Activated CD4-positive, alpha-beta T cell treated with anti-CD3 and anti-CD28 coated beads, Interleukin-2, Interleukin-4, amounts not matched to agents 100 ng/mL and 50 ng/mL, durations not matched to agents 16 hours and 8 hours (primary cell): ENCODE measurements at regions not wholly inside any gene's neighbourhood (a gene's known extent, or its start where the extent isn't known, plus 50 kb on each side); places are given as distances from the start of the nearest gene placed in this dataset.
"Not testable (repeated sequence)": the region's sequence is repeated elsewhere in the genome, so short reads cannot be mapped to it uniquely, and the experiment has no call there.

Source experiments
- DNase-seq: peaks from one replicate; pipeline ENCODE4 v3.0.0-alpha.2; 2020; ENCODE audit warnings: low spot score

- no peak for DNase-seq
These were observed 55.4 kb upstream of the KLF14 start for GRCh38 chr7:130789436-130789835.

GRCh38 chr7:130791746-130792145 is 57.7 kb upstream of the KLF14 start:
- no peak for DNase-seq

GRCh38 chr7:130793855-130794618 is 60.0 kb upstream of the KLF14 start:
- no peak for DNase-seq

GRCh38 chr7:130794619-130794922 is 60.6 kb upstream of the KLF14 start:
- DNase-seq, result no peak

- DNase-seq, result not testable (repeated sequence)
These were observed 62.4 kb upstream of the KLF14 start for GRCh38 chr7:130796425-130796824.

- no peak for DNase-seq
These were observed 69.1 kb upstream of the KLF14 start for GRCh38 chr7:130803127-130803526.

- no peak for DNase-seq
These were observed 70.2 kb upstream of the KLF14 start for GRCh38 chr7:130804220-130804619.

GRCh38 chr7:130812819-130813218 is 78.8 kb upstream of the KLF14 start:
- DNase-seq, result not testable (repeated sequence)

- peak; percentile 4 for DNase-seq
These were observed 80.8 kb upstream of the KLF14 start for GRCh38 chr7:130814778-130815335.

- DNase-seq, result no peak
These were observed 84.0 kb upstream of the KLF14 start for GRCh38 chr7:130818056-130818455.

- DNase-seq, result no peak
These were observed 87.9 kb upstream of the KLF14 start for GRCh38 chr7:130821864-130822263.

- peak; percentile 2 for DNase-seq
These were observed 88.6 kb upstream of the KLF14 start for GRCh38 chr7:130822642-130823041.

GRCh38 chr7:130823060-130823459 is 89.1 kb upstream of the KLF14 start:
- no peak for DNase-seq

- DNase-seq, result no peak
These were observed 91.8 kb upstream of the KLF14 start for GRCh38 chr7:130825819-130826218.

GRCh38 chr7:130829415-130829814 is 95.4 kb upstream of the KLF14 start:
- DNase-seq, result no peak

- no peak for DNase-seq
These were observed 97.3 kb upstream of the KLF14 start for GRCh38 chr7:130831322-130831721.

- peak; percentile 30 for DNase-seq
These were observed 97.9 kb upstream of the KLF14 start for GRCh38 chr7:130831817-130832481.

- DNase-seq, result peak; percentile 82
These were observed 104.7 kb upstream of the KLF14 start for GRCh38 chr7:130838738-130839137.

- DNase-seq, result no peak
These were observed 106.6 kb upstream of the KLF14 start for GRCh38 chr7:130840599-130840998.

GRCh38 chr7:130841416-130841815 is 107.4 kb upstream of the KLF14 start:
- DNase-seq, result no peak

GRCh38 chr7:130843703-130844102 is 109.7 kb upstream of the KLF14 start:
- no peak for DNase-seq

GRCh38 chr7:130844811-130845580 is 111.0 kb upstream of the KLF14 start:
- no peak for DNase-seq

GRCh38 chr7:130845581-130846085 is 111.6 kb upstream of the KLF14 start:
- no peak for DNase-seq
